ENCODE measurements at regions not wholly inside any gene's neighbourhood (a gene's known extent, or its start where the extent isn't known, plus 50 kb on each side); places are given as distances from the start of the nearest gene placed in this dataset.

- Histone ChIP-seq H2AFZ (no peak overlapping the region), H3K27ac (no peak overlapping the region)
- 94% methylated on average over 2 of the region's 2 CpGs for WGBS (ENCODE audit: low lambda C conversion rate, missing lambda C conversion rate)
These were observed 135.4 kb downstream of the SYT10 start for GRCh38 chr12:33304176-33304575.

DNA sequence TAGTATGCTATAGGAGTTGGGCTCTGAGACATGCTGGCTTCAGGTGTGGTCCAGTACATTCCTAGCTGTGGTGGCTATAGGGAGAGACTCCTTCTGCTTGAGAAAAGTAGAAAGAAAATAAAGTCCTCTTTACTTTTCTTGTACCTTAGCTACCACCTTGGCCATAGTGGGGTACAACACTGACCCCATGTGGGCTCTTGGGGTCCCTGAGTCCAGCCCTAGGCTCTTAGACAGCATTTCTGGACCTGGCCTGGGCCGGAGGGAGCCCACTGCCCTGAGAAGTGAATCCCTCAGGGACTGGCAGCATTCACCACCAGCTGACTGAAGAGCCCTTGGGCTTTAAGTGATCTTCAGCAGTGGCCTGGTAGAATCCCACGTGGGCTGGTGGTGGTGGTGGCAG lies 143.1 kb downstream of the SYT10 start:
- no peaks in the 10 kb centered on the region for H3K9me3 ChIP-seq (ENCODE audit: low read depth)
- no peak overlapping the region for H3K27ac ChIP-seq
- H4K20me1 ChIP-seq (ENCODE audit: insufficient read depth, poor library complexity, severe bottlenecking): no peaks in the 10 kb centered on the region
- H2AFZ ChIP-seq: no peak overlapping the region
- H3K79me2 ChIP-seq: no peaks in the 10 kb centered on the region
- WGBS (ENCODE audit: low lambda C conversion rate, missing lambda C conversion rate): 62% methylated on average over 2 of the region's 2 CpGs
- no peak overlapping the region for H3K4me3 ChIP-seq
- no peak overlapping the region for H3K4me2 ChIP-seq
- H3K9me2 ChIP-seq (replicated peaks; ENCODE audit: insufficient read depth): no peaks in the 10 kb centered on the region
- no peaks in the 10 kb centered on the region for H3K36me3 ChIP-seq (replicated peaks; ENCODE audit: insufficient read depth, low read depth)
- no peaks in the 10 kb centered on the region for H3K4me1 ChIP-seq (ENCODE audit: insufficient read depth)
- TF ChIP-seq, protein P1, sequence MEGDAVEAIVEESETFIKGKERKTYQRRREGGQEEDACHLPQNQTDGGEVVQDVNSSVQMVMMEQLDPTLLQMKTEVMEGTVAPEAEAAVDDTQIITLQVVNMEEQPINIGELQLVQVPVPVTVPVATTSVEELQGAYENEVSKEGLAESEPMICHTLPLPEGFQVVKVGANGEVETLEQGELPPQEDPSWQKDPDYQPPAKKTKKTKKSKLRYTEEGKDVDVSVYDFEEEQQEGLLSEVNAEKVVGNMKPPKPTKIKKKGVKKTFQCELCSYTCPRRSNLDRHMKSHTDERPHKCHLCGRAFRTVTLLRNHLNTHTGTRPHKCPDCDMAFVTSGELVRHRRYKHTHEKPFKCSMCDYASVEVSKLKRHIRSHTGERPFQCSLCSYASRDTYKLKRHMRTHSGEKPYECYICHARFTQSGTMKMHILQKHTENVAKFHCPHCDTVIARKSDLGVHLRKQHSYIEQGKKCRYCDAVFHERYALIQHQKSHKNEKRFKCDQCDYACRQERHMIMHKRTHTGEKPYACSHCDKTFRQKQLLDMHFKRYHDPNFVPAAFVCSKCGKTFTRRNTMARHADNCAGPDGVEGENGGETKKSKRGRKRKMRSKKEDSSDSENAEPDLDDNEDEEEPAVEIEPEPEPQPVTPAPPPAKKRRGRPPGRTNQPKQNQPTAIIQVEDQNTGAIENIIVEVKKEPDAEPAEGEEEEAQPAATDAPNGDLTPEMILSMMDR (IDR thresholded peaks at IDR 0.05; ENCODE audit: poor library complexity): no peak
- TF ChIP-seq EZH2 (IDR thresholded peaks at IDR 0.05; ENCODE audit: borderline replicate concordance) (no peak), EZH2phosphoT487 (IDR thresholded peaks at IDR 0.05; ENCODE audit: low read depth, severe bottlenecking, unreplicated experiment) (no peak)
- no peak for DNase-seq (ENCODE audit: low spot score)
- no peaks in the 10 kb centered on the region for H3K27me3 ChIP-seq

More at GRCh38 chr12:33304176-33304575, 135.4 kb downstream of the SYT10 start:
- no peaks in the 10 kb centered on the region for H3K36me3 ChIP-seq (replicated peaks; ENCODE audit: insufficient read depth, low read depth)
- TF ChIP-seq EZH2phosphoT487 (IDR thresholded peaks at IDR 0.05; ENCODE audit: low read depth, severe bottlenecking, unreplicated experiment) (no peak), EZH2 (IDR thresholded peaks at IDR 0.05; ENCODE audit: borderline replicate concordance) (no peak)
- TF ChIP-seq, protein P1 (IDR thresholded peaks at IDR 0.05; ENCODE audit: poor library complexity): no peak
- H3K4me1 ChIP-seq (ENCODE audit: insufficient read depth): peaks cover 4% of the 10 kb centered on the region
- H3K9me3 ChIP-seq (ENCODE audit: low read depth): no peaks in the 10 kb centered on the region
- DNase-seq (ENCODE audit: low spot score): no peak
- no peaks in the 10 kb centered on the region for H3K27me3 ChIP-seq
- H3K4me2 ChIP-seq: no peak overlapping the region
- H3K9me2 ChIP-seq (replicated peaks; ENCODE audit: insufficient read depth): no peaks in the 10 kb centered on the region
- no peaks in the 10 kb centered on the region for H4K20me1 ChIP-seq (ENCODE audit: insufficient read depth, poor library complexity, severe bottlenecking)
- H3K79me2 ChIP-seq: no peaks in the 10 kb centered on the region
- no peak overlapping the region for H3K4me3 ChIP-seq

DNA sequence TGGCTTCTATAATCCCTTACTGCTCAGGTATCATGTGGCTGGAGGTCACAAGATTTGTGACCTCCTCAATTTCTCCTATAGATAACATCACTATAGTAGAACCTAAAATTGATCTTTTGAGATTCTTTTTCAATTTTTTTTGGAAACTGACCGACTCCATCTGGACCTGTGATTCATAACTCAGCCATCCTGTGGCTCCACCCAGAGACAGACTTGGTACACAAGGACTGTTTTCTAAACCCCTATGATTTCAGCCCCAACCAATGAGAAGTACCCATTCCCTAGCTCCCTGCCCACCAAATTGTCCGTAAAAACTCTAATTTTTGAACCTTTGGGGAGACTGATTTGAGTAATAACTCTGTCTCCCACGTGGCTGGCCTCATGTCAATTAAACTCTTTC lies 148.9 kb downstream of the SYT10 start:
- no peaks in the 10 kb centered on the region for H4K20me1 ChIP-seq (ENCODE audit: insufficient read depth, poor library complexity, severe bottlenecking)
- 78% methylated on average over 3 of the region's 3 CpGs for WGBS (ENCODE audit: low lambda C conversion rate, missing lambda C conversion rate)
- no peak for DNase-seq (ENCODE audit: low spot score)
- H2AFZ ChIP-seq: no peak overlapping the region
- no peaks in the 10 kb centered on the region for H3K79me2 ChIP-seq
- H3K36me3 ChIP-seq (replicated peaks; ENCODE audit: insufficient read depth, low read depth): no peaks in the 10 kb centered on the region
- H3K4me3 ChIP-seq: no peak overlapping the region
- no peak overlapping the region for H3K27ac ChIP-seq
- H3K4me1 ChIP-seq (ENCODE audit: insufficient read depth): no peaks in the 10 kb centered on the region
- H3K4me2 ChIP-seq: no peak overlapping the region
- no peaks in the 10 kb centered on the region for H3K9me3 ChIP-seq (ENCODE audit: low read depth)
- TF ChIP-seq EZH2 (IDR thresholded peaks at IDR 0.05; ENCODE audit: borderline replicate concordance) (no peak), EZH2phosphoT487 (IDR thresholded peaks at IDR 0.05; ENCODE audit: low read depth, severe bottlenecking, unreplicated experiment) (no peak)
- TF ChIP-seq, protein P1 (IDR thresholded peaks at IDR 0.05; ENCODE audit: poor library complexity): no peak
- H3K9me2 ChIP-seq (replicated peaks; ENCODE audit: insufficient read depth): no peaks in the 10 kb centered on the region
- no peaks in the 10 kb centered on the region for H3K27me3 ChIP-seq

DNA sequence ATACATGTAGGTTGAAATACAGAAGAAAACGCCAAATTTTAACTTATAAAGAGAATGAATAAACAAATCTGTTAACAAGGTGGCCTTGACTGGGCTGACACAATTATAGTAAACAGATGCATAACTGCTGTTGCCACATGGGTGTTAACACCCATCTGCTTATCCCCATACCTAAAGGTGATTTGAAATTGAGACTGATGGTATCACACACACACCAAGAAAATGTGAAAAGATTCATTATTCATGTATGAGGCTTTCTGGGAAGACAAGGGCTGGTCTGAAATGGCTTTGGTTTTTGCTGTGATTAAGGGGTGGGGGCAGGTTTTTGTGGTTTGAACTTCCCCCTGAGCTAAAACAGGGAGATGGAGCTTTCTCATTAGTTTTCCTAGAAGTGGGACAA lies 156.6 kb downstream of the SYT10 start:
- DNase-seq (ENCODE audit: low spot score): no peak
- no peaks in the 10 kb centered on the region for H3K79me2 ChIP-seq
- H3K9me2 ChIP-seq (replicated peaks; ENCODE audit: insufficient read depth): no peaks in the 10 kb centered on the region
- H3K4me3 ChIP-seq: no peak overlapping the region
- H4K20me1 ChIP-seq (ENCODE audit: insufficient read depth, poor library complexity, severe bottlenecking): no peaks in the 10 kb centered on the region
- no peaks in the 10 kb centered on the region for H3K36me3 ChIP-seq (replicated peaks; ENCODE audit: insufficient read depth, low read depth)
- no peaks in the 10 kb centered on the region for H3K4me1 ChIP-seq (ENCODE audit: insufficient read depth)
- H3K27me3 ChIP-seq: no peaks in the 10 kb centered on the region
- 77% methylated on average over 1 of the region's 1 CpG for WGBS (ENCODE audit: low lambda C conversion rate, missing lambda C conversion rate)
- H3K27ac ChIP-seq: no peak overlapping the region
- no peak overlapping the region for H3K4me2 ChIP-seq
- no peaks in the 10 kb centered on the region for H3K9me3 ChIP-seq (ENCODE audit: low read depth)
- TF ChIP-seq EZH2phosphoT487 (IDR thresholded peaks at IDR 0.05; ENCODE audit: low read depth, severe bottlenecking, unreplicated experiment) (no peak), EZH2 (IDR thresholded peaks at IDR 0.05; ENCODE audit: borderline replicate concordance) (no peak)
- TF ChIP-seq, protein P1 (IDR thresholded peaks at IDR 0.05; ENCODE audit: poor library complexity): no peak
- no peak overlapping the region for H2AFZ ChIP-seq

Data from hepatocyte (in vitro differentiated cells).